GM10248 (cell line): ENCODE measurements at regions not wholly inside any gene's neighbourhood (a gene's known extent, or its start where the extent isn't known, plus 50 kb on each side); places are given as distances from the start of the nearest gene placed in this dataset.

Experiments used
- CTCF ChIA-PET: fragments of 300-600 bp; sonication (Branson Sonifier 250); formaldehyde crosslinking; extraction: SDS; loops from one replicate; lab custom pipeline; 2021; ENCODE audit warnings: antibody characterized with exemption; lab: Yijun Ruan, JAX
- POLR2A ChIA-PET: fragments of 350-650 bp; sonication (Branson Sonifier 250); formaldehyde crosslinking; extraction: SDS; loops from one replicate; lab custom pipeline; 2020; ENCODE audit warnings: antibody characterized with exemption; lab: Yijun Ruan, JAX
- DNase-seq: peaks from one replicate; pipeline ENCODE4 v3.0.0; 2012; ENCODE audit errors: extremely low spot score
- CTCF ChIP-seq: IDR thresholded peaks from 2 replicates; pipeline ENCODE4 v1.5.1; 2012; ENCODE audit warnings: mild to moderate bottlenecking, low read depth; ENCODE audit errors: extremely low read depth, missing control alignments, control extremely low read depth

- ChIA-PET CTCF (no interaction called here), POLR2A (no interaction called here)
- no peak for TF ChIP-seq CTCF
- no peak for DNase-seq
These were observed 68.4 kb downstream of the HDGFL1 start for GRCh38 chr6:22637782-22638181.

GRCh38 chr6:22638320-22638719 is 69.0 kb downstream of the HDGFL1 start:
- CTCF ChIA-PET: no interaction called here
- POLR2A ChIA-PET: no interaction called here
- TF ChIP-seq CTCF: no peak
- DNase-seq: no peak

GRCh38 chr6:22642254-22642653 is 72.9 kb downstream of the HDGFL1 start:
- ChIA-PET CTCF (interaction anchor here (1.1 to 1.5 kb wide), 3 partner anchors 20 to 29 kb away, joined by 3 to 4 read pairs (median 3); no protein-coding TSS in a partner anchor), POLR2A (no interaction called here)
- no peak for DNase-seq
- TF ChIP-seq CTCF: no peak

GRCh38 chr6:22643780-22644179 is 74.4 kb downstream of the HDGFL1 start:
- POLR2A ChIA-PET: no interaction called here
- DNase-seq: no peak
- CTCF ChIA-PET: no interaction called here
- TF ChIP-seq CTCF: no peak

- TF ChIP-seq CTCF: no peak
- CTCF ChIA-PET: interaction anchor here (0.9 to 2.4 kb wide), 2 partner anchors 10 to 19 kb away, joined by 3 to 7 read pairs; no protein-coding TSS in a partner anchor
- POLR2A ChIA-PET: no interaction called here
- no peak for DNase-seq
These were observed 78.4 kb downstream of the HDGFL1 start for GRCh38 chr6:22647719-22648118.

- no peak for TF ChIP-seq CTCF
- POLR2A ChIA-PET: no interaction called here
- CTCF ChIA-PET: no interaction called here
- DNase-seq: no peak
These were observed 82.4 kb downstream of the HDGFL1 start for GRCh38 chr6:22651731-22652130.

GRCh38 chr6:22653980-22654610 is 84.7 kb downstream of the HDGFL1 start:
- ChIA-PET POLR2A (no interaction called here), CTCF (no interaction called here)
- no peak for DNase-seq
- no peak for TF ChIP-seq CTCF
